ENCODE measurements at regions not wholly inside any gene's neighbourhood (a gene's known extent, or its start where the extent isn't known, plus 50 kb on each side); places are given as distances from the start of the nearest gene placed in this dataset.

- peaks cover 4% of the 10 kb centered on the region for H3K27me3 Mint-ChIP-seq (ENCODE audit: low read depth)
- H3K36me3 Mint-ChIP-seq = no peaks in the 10 kb centered on the region
- no peaks in the 10 kb centered on the region for H3K4me1 Mint-ChIP-seq
- TF ChIP-seq CTCF (IDR thresholded peaks at IDR 0.05; ENCODE audit: unreplicated experiment) = no peak
- H3K27ac Mint-ChIP-seq = no peak overlapping the region
- no peaks in the 10 kb centered on the region for H3K9me3 Mint-ChIP-seq
- DNase-seq (ENCODE audit: low spot score in 2 of 2, unreplicated experiment in 2 of 2) = no peak
- H3K4me3 Mint-ChIP-seq = no peak overlapping the region
Observed at GRCh38 chr3:115245438-115245837, 98.3 kb upstream of the ZBTB20 start.

- TF ChIP-seq CTCF (IDR thresholded peaks at IDR 0.05; ENCODE audit: unreplicated experiment) = no peak
- Mint-ChIP-seq H3K27me3 (ENCODE audit: low read depth) (peaks cover 4% of the 10 kb centered on the region), H3K36me3 (no peaks in the 10 kb centered on the region), H3K4me1 (no peaks in the 10 kb centered on the region), H3K4me3 (no peak overlapping the region), H3K27ac (no peak overlapping the region), H3K9me3 (no peaks in the 10 kb centered on the region)
- DNase-seq (ENCODE audit: low spot score in 2 of 2, unreplicated experiment in 2 of 2) = no peak
Observed at GRCh38 chr3:115245899-115246298, 98.8 kb upstream of the ZBTB20 start.

GRCh38 chr3:115246461-115247020, 99.5 kb upstream of the ZBTB20 start:
- Mint-ChIP-seq H3K27ac (no peak overlapping the region), H3K4me1 (no peaks in the 10 kb centered on the region), H3K27me3 (ENCODE audit: low read depth) (peaks cover 4% of the 10 kb centered on the region), H3K36me3 (no peaks in the 10 kb centered on the region), H3K9me3 (no peaks in the 10 kb centered on the region), H3K4me3 (no peak overlapping the region)
- no peak for DNase-seq (ENCODE audit: low spot score in 2 of 2, unreplicated experiment in 2 of 2)
- TF ChIP-seq CTCF (IDR thresholded peaks at IDR 0.05; ENCODE audit: unreplicated experiment) = no peak

- Mint-ChIP-seq H3K27ac (no peak overlapping the region), H3K4me1 (no peaks in the 10 kb centered on the region), H3K27me3 (ENCODE audit: low read depth) (peaks cover 2% of the 10 kb centered on the region), H3K9me3 (no peaks in the 10 kb centered on the region), H3K4me3 (no peak overlapping the region), H3K36me3 (no peaks in the 10 kb centered on the region)
- no peak for DNase-seq (ENCODE audit: low spot score in 2 of 2, unreplicated experiment in 2 of 2)
- TF ChIP-seq CTCF (IDR thresholded peaks at IDR 0.05; ENCODE audit: unreplicated experiment) = no peak
Observed at GRCh38 chr3:115248274-115248673, 101.2 kb upstream of the ZBTB20 start.

- peaks cover 14% of the 10 kb centered on the region for H3K9me3 Mint-ChIP-seq
- no peak overlapping the region for H3K4me3 Mint-ChIP-seq
- H3K4me1 Mint-ChIP-seq = no peaks in the 10 kb centered on the region
- no peak overlapping the region for H3K27ac Mint-ChIP-seq
- H3K27me3 Mint-ChIP-seq (ENCODE audit: low read depth) = peaks cover 2% of the 10 kb centered on the region
- H3K36me3 Mint-ChIP-seq = no peaks in the 10 kb centered on the region
- no peak for TF ChIP-seq CTCF (IDR thresholded peaks at IDR 0.05; ENCODE audit: unreplicated experiment)
- DNase-seq (ENCODE audit: low spot score in 2 of 2, unreplicated experiment in 2 of 2) = no peak
Observed at GRCh38 chr3:115251509-115251908, 104.4 kb upstream of the ZBTB20 start.

GRCh38 chr3:115252679-115253078, 105.6 kb upstream of the ZBTB20 start:
- DNase-seq (ENCODE audit: low spot score in 2 of 2, unreplicated experiment in 2 of 2) = no peak
- Mint-ChIP-seq H3K9me3 (peaks cover 26% of the 10 kb centered on the region), H3K27me3 (ENCODE audit: low read depth) (peaks cover 2% of the 10 kb centered on the region), H3K4me1 (no peaks in the 10 kb centered on the region), H3K27ac (no peak overlapping the region), H3K4me3 (no peak overlapping the region), H3K36me3 (no peaks in the 10 kb centered on the region)
- TF ChIP-seq CTCF (IDR thresholded peaks at IDR 0.05; ENCODE audit: unreplicated experiment) = no peak
